ENCODE measurements at regions not wholly inside any gene's neighbourhood (a gene's known extent, or its start where the extent isn't known, plus 50 kb on each side); places are given as distances from the start of the nearest gene placed in this dataset.

GRCh38 chr22:48827268-48827846, 1000.3 kb downstream of the BRD1 start:
- Histone ChIP-seq H3K36me3 (no peaks in the 10 kb centered on the region), H3K27me3 (peaks cover 4 to 49% (median 14%) of the 10 kb centered on the region in 3 donors), H3K9me3 (peaks cover 0 to 3% (median under 1%) of the 10 kb centered on the region in 4 donors), H3K27ac (no peak overlapping the region), H3K4me3 (no peak overlapping the region), H3K4me1 (no peaks in the 10 kb centered on the region)
- intact Hi-C loops (cut with DNase I) = no loop called here
- no peak for DNase-seq
- 37 to 56% methylated on average over 18 of the region's 18 CpGs for WGBS, 2 donors
- no peak for TF ChIP-seq POLR2AphosphoS5 (IDR thresholded peaks at IDR 0.05)
- no peak for TF ChIP-seq CTCF (IDR thresholded peaks at IDR 0.05)
- no peak for TF ChIP-seq POLR2A (IDR thresholded peaks at IDR 0.05)
- no peak for TF ChIP-seq EP300 (IDR thresholded peaks at IDR 0.05)

GRCh38 chr22:48826546-48826945, 1001.1 kb downstream of the BRD1 start:
- TF ChIP-seq POLR2AphosphoS5 (IDR thresholded peaks at IDR 0.05) (no peak), POLR2A (IDR thresholded peaks at IDR 0.05) (no peak), EP300 (IDR thresholded peaks at IDR 0.05) (no peak), CTCF (IDR thresholded peaks at IDR 0.05) (no peak)
- intact Hi-C loops (cut with DNase I) = no loop called here
- Histone ChIP-seq H3K4me3 (no peak overlapping the region), H3K4me1 (no peaks in the 10 kb centered on the region), H3K27me3 (peaks cover 4 to 57% (median 20%) of the 10 kb centered on the region in 3 donors), H3K36me3 (no peaks in the 10 kb centered on the region), H3K9me3 (peaks cover 0 to 2% (median 0%) of the 10 kb centered on the region in 4 donors), H3K27ac (no peak overlapping the region)
- DNase-seq = no peak
- 79 to 91% methylated on average over 9 of the region's 9 CpGs for WGBS, 2 donors

- Histone ChIP-seq H3K4me3 (no peak overlapping the region), H3K27ac (no peak overlapping the region), H3K27me3 (peaks cover 4 to 62% (median 25%) of the 10 kb centered on the region in 3 donors), H3K36me3 (no peaks in the 10 kb centered on the region), H3K4me1 (no peaks in the 10 kb centered on the region), H3K9me3 (no peaks in the 10 kb centered on the region)
- intact Hi-C loops (cut with DNase I) = no loop called here
- WGBS, 2 donors = 82 to 87% methylated on average over 25 of the region's 25 CpGs
- no peak for TF ChIP-seq POLR2AphosphoS5 (IDR thresholded peaks at IDR 0.05)
- no peak for TF ChIP-seq POLR2A (IDR thresholded peaks at IDR 0.05)
- TF ChIP-seq EP300 (IDR thresholded peaks at IDR 0.05) = no peak
- no peak for TF ChIP-seq CTCF (IDR thresholded peaks at IDR 0.05)
- no peak for DNase-seq
Observed at GRCh38 chr22:48825802-48826520, 1001.7 kb downstream of the BRD1 start.

GRCh38 chr22:48824712-48825651, 1002.7 kb downstream of the BRD1 start:
- Histone ChIP-seq H3K27ac (no peak overlapping the region), H3K4me3 (no peak overlapping the region), H3K9me3 (no peaks in the 10 kb centered on the region), H3K27me3 (peaks cover 4 to 71% (median 25%) of the 10 kb centered on the region in 3 donors), H3K4me1 (no peaks in the 10 kb centered on the region), H3K36me3 (no peaks in the 10 kb centered on the region)
- WGBS, 2 donors = 44 to 64% methylated on average over 23 of the region's 23 CpGs
- intact Hi-C loops (cut with DNase I) = no loop called here
- no peak for DNase-seq
- no peak for TF ChIP-seq POLR2AphosphoS5 (IDR thresholded peaks at IDR 0.05)

- Histone ChIP-seq H3K36me3 (no peaks in the 10 kb centered on the region), H3K27me3 (peaks cover 4 to 74% (median 25%) of the 10 kb centered on the region in 3 donors), H3K4me3 (no peak overlapping the region), H3K27ac (no peak overlapping the region), H3K9me3 (no peaks in the 10 kb centered on the region), H3K4me1 (no peaks in the 10 kb centered on the region)
- DNase-seq = no peak
- intact Hi-C loops (cut with DNase I) = no loop called here
- WGBS, 2 donors = 81 to 84% methylated on average over 12 of the region's 12 CpGs
- TF ChIP-seq POLR2AphosphoS5 (IDR thresholded peaks at IDR 0.05) = no peak
- TF ChIP-seq CTCF (IDR thresholded peaks at IDR 0.05) = no peak
- no peak for TF ChIP-seq EP300 (IDR thresholded peaks at IDR 0.05)
- TF ChIP-seq POLR2A (IDR thresholded peaks at IDR 0.05) = no peak
Observed at GRCh38 chr22:48823941-48824340, 1003.7 kb downstream of the BRD1 start.
